HEK293 (cell line): ENCODE measurements at regions not wholly inside any gene's neighbourhood (a gene's known extent, or its start where the extent isn't known, plus 50 kb on each side); places are given as distances from the start of the nearest gene placed in this dataset.
A peak's percentile ranks its signal among the peaks of the same experiment; 100 is the strongest.

ENCODE experiments used
- CTCF ChIA-PET: fragments of 350-600 bp; formaldehyde crosslinking; extraction: SDS; loops from one replicate; lab custom pipeline; 2021; ENCODE audit warnings: antibody characterized with exemption; lab: Yijun Ruan, JAX
- POLR2A ChIA-PET: fragments of 300-600 bp; formaldehyde crosslinking; extraction: SDS; loops from one replicate; lab custom pipeline; 2020; ENCODE audit warnings: antibody characterized with exemption, inconsistent platforms; lab: Yijun Ruan, JAX
- H3K27ac ChIP-seq: fragments of 200-500 bp; sonication (Bioruptor generic); 2 replicates; pipeline ENCODE4 v1.5.1; 2014; ENCODE audit warnings: low read depth, low read length, control low read depth, inconsistent platforms; ENCODE audit errors: extremely low read depth
- H3K36me3 ChIP-seq, 2 experiments: fragments of 200-500 bp in 1 of 2; sonication (Bioruptor generic) in 1 of 2; 1 replicate in 1 of 2; 2 replicates in 1 of 2; pipeline ENCODE4 v1.5.1; 2014 to 2017; ENCODE audit warnings: inconsistent platforms in 2 of 2, low read length in 2 of 2; ENCODE audit not compliant: control insufficient read depth in 2 of 2, insufficient read depth in 1 of 2
- H3K4me1 ChIP-seq: fragments of 200-500 bp; sonication (Bioruptor generic); 2 replicates; pipeline ENCODE4 v1.5.1; 2014; ENCODE audit warnings: mild to moderate bottlenecking, low read length, inconsistent platforms; ENCODE audit not compliant: control insufficient read depth, insufficient read depth
- H3K4me3 ChIP-seq: 2 replicates; pipeline ENCODE4 v1.5.1; 2011; ENCODE audit warnings: low read depth, mild to moderate bottlenecking, control low read depth, low read length, moderate library complexity
- H3K9me3 ChIP-seq: fragments of 200-500 bp; sonication (Bioruptor generic); 2 replicates; pipeline ENCODE4 v1.5.1; 2014; ENCODE audit warnings: low read depth, low read length, inconsistent platforms; ENCODE audit not compliant: control insufficient read depth, insufficient read depth
- AEBP2 ChIP-seq: fragments of 450-650 bp; formaldehyde crosslinking; IDR thresholded peaks from 2 replicates; pipeline ENCODE4 v1.5.1; 2016; ENCODE audit warnings: missing biosample characterization, missing genetic modification characterization, borderline replicate concordance
- FEZF1 ChIP-seq: fragments of 450-650 bp; formaldehyde crosslinking; IDR thresholded peaks from 2 replicates; pipeline ENCODE4 v1.5.1; 2016; ENCODE audit warnings: missing biosample characterization, missing genetic modification characterization
- GLI2 ChIP-seq: fragments of 450-650 bp; formaldehyde crosslinking; IDR thresholded peaks from 2 replicates; pipeline ENCODE4; 2017; ENCODE audit warnings: missing biosample characterization, missing genetic modification characterization, low read depth, borderline replicate concordance
- GLIS1 ChIP-seq: fragments of 450-650 bp; formaldehyde crosslinking; IDR thresholded peaks from 2 replicates; pipeline ENCODE4 v1.5.1; 2016; ENCODE audit warnings: missing biosample characterization, missing genetic modification characterization
- KLF1 ChIP-seq: fragments of 450-650 bp; formaldehyde crosslinking; IDR thresholded peaks from 2 replicates; pipeline ENCODE4 v1.5.1; 2016; ENCODE audit warnings: missing biosample characterization, missing genetic modification characterization
- KLF17 ChIP-seq: fragments of 450-650 bp; formaldehyde crosslinking; IDR thresholded peaks from 2 replicates; pipeline ENCODE4 v1.5.1; 2016; ENCODE audit warnings: missing biosample characterization, missing genetic modification characterization
- OSR2 ChIP-seq: fragments of 450-650 bp; formaldehyde crosslinking; IDR thresholded peaks from 2 replicates; pipeline ENCODE4 v1.5.1; 2016; ENCODE audit warnings: missing biosample characterization, missing genetic modification characterization
- PRDM1 ChIP-seq: fragments of 450-650 bp; formaldehyde crosslinking; IDR thresholded peaks from 2 replicates; pipeline ENCODE4; 2016; ENCODE audit warnings: missing biosample characterization, missing genetic modification characterization
- RBAK ChIP-seq: fragments of 450-650 bp; formaldehyde crosslinking; IDR thresholded peaks from 2 replicates; pipeline ENCODE4 v1.5.1; 2016; ENCODE audit warnings: missing biosample characterization, missing genetic modification characterization
- SCRT1 ChIP-seq: fragments of 450-650 bp; formaldehyde crosslinking; IDR thresholded peaks from 2 replicates; pipeline ENCODE4 v1.5.1; 2016; ENCODE audit warnings: missing biosample characterization, missing genetic modification characterization, borderline replicate concordance
- SCRT2 ChIP-seq: fragments of 450-650 bp; formaldehyde crosslinking; IDR thresholded peaks from 2 replicates; pipeline ENCODE4 v1.5.1; 2016; ENCODE audit warnings: missing biosample characterization, missing genetic modification characterization
- SETDB1 ChIP-seq: IDR thresholded peaks from one replicate; pipeline ENCODE4 v1.6.1; 2017; ENCODE audit warnings: mild to moderate bottlenecking, low read length, moderate library complexity, mixed read lengths; ENCODE audit not compliant: insufficient read length
- SP2 ChIP-seq: fragments of 450-650 bp; formaldehyde crosslinking; IDR thresholded peaks from 2 replicates; pipeline ENCODE4 v1.5.1; 2016; ENCODE audit warnings: missing biosample characterization, missing genetic modification characterization
- SP7 ChIP-seq: fragments of 450-650 bp; formaldehyde crosslinking; IDR thresholded peaks from 2 replicates; pipeline ENCODE4 v1.5.1; 2016; ENCODE audit warnings: missing biosample characterization, missing genetic modification characterization
- TCF7L2 ChIP-seq: IDR thresholded peaks from 2 replicates; pipeline ENCODE4 v1.6.1; 2011; ENCODE audit warnings: low read depth, mild to moderate bottlenecking, inconsistent platforms, low read length, moderate library complexity, borderline replicate concordance
- WT1 ChIP-seq: fragments of 450-650 bp; formaldehyde crosslinking; IDR thresholded peaks from 2 replicates; pipeline ENCODE4 v1.5.1; 2016; ENCODE audit warnings: missing biosample characterization, missing genetic modification characterization
- ZBTB1 ChIP-seq: fragments of 450-650 bp; formaldehyde crosslinking; IDR thresholded peaks from 2 replicates; pipeline ENCODE4 v1.5.1; 2016; ENCODE audit warnings: missing biosample characterization, missing genetic modification characterization
- ZBTB17 ChIP-seq: fragments of 450-650 bp; formaldehyde crosslinking; IDR thresholded peaks from 2 replicates; pipeline ENCODE4 v1.5.1; 2016; ENCODE audit warnings: missing biosample characterization, missing genetic modification characterization
- ZBTB44 ChIP-seq: fragments of 450-650 bp; IDR thresholded peaks from 2 replicates; pipeline ENCODE4 v1.5.1; 2018; ENCODE audit warnings: missing biosample characterization, mild to moderate bottlenecking, missing genetic modification characterization
- ZBTB48 ChIP-seq: fragments of 450-650 bp; formaldehyde crosslinking; IDR thresholded peaks from 2 replicates; pipeline ENCODE4 v1.5.1; 2016; ENCODE audit warnings: missing biosample characterization, missing genetic modification characterization
- ZNF10 ChIP-seq: fragments of 450-650 bp; formaldehyde crosslinking; IDR thresholded peaks from 2 replicates; pipeline ENCODE4 v1.5.1; 2017; ENCODE audit warnings: missing biosample characterization, missing genetic modification characterization
- ZNF140 ChIP-seq: fragments of 450-650 bp; formaldehyde crosslinking; IDR thresholded peaks from 2 replicates; pipeline ENCODE4 v1.5.1; 2016; ENCODE audit warnings: missing biosample characterization, missing genetic modification characterization
- ZNF146 ChIP-seq: fragments of 450-650 bp; formaldehyde crosslinking; IDR thresholded peaks from 2 replicates; pipeline ENCODE4 v1.5.1; 2016; ENCODE audit warnings: missing biosample characterization, missing genetic modification characterization
- ZNF175 ChIP-seq: fragments of 450-650 bp; formaldehyde crosslinking; IDR thresholded peaks from 2 replicates; pipeline ENCODE4 v1.5.1; 2016; ENCODE audit warnings: missing biosample characterization, missing genetic modification characterization
- ZNF24 ChIP-seq: fragments of 450-650 bp; formaldehyde crosslinking; IDR thresholded peaks from 2 replicates; pipeline ENCODE4 v1.5.1; 2016; ENCODE audit warnings: missing biosample characterization, missing genetic modification characterization
- ZNF335 ChIP-seq: fragments of 450-650 bp; formaldehyde crosslinking; conservative IDR thresholded peaks from 2 replicates; pipeline ENCODE4 v1.5.1; 2016; ENCODE audit warnings: missing biosample characterization, missing genetic modification characterization
- ZNF341 ChIP-seq: fragments of 450-650 bp; formaldehyde crosslinking; IDR thresholded peaks from 2 replicates; pipeline ENCODE4; 2016; ENCODE audit warnings: low read depth, missing biosample characterization, missing genetic modification characterization
- ZNF362 ChIP-seq: fragments of 450-650 bp; formaldehyde crosslinking; IDR thresholded peaks from 2 replicates; pipeline ENCODE4 v1.5.1; 2016; ENCODE audit warnings: missing biosample characterization, missing genetic modification characterization
- ZNF521 ChIP-seq: fragments of 450-650 bp; formaldehyde crosslinking; IDR thresholded peaks from 2 replicates; pipeline ENCODE4 v1.5.1; 2017; ENCODE audit warnings: missing biosample characterization, mild to moderate bottlenecking, missing genetic modification characterization
- ZNF560 ChIP-seq: fragments of 450-650 bp; formaldehyde crosslinking; IDR thresholded peaks from 2 replicates; pipeline ENCODE4 v1.5.1; 2017; ENCODE audit warnings: missing biosample characterization, missing genetic modification characterization, borderline replicate concordance
- ZNF600 ChIP-seq: fragments of 450-650 bp; formaldehyde crosslinking; IDR thresholded peaks from 2 replicates; pipeline ENCODE4 v1.5.1; 2016; ENCODE audit warnings: missing biosample characterization, missing genetic modification characterization
- ZNF621 ChIP-seq: fragments of 450-650 bp; formaldehyde crosslinking; IDR thresholded peaks from 2 replicates; pipeline ENCODE4 v1.5.1; 2017; ENCODE audit warnings: missing biosample characterization, missing genetic modification characterization
- ZNF664 ChIP-seq: fragments of 450-650 bp; formaldehyde crosslinking; IDR thresholded peaks from 2 replicates; pipeline ENCODE4 v1.5.1; 2016; ENCODE audit warnings: missing biosample characterization, missing genetic modification characterization
- ZNF704 ChIP-seq: fragments of 450-650 bp; formaldehyde crosslinking; IDR thresholded peaks from 2 replicates; pipeline ENCODE4 v1.5.1; 2016; ENCODE audit warnings: missing biosample characterization, missing genetic modification characterization

- H3K4me3 ChIP-seq = no peak overlapping the region
- TF ChIP-seq SCRT1 (tag by site-specific recombination) = 0 out of 2 replicates have a peak, but pooled peaks have one; percentile 44
- TF ChIP-seq ZNF362 (tag by site-specific recombination) = no peak
- TF ChIP-seq ZNF335 (tag by site-specific recombination) = peak; percentile 12
- peak; percentile 78 for TF ChIP-seq GLIS1
- TF ChIP-seq ZNF341 (tag by site-specific recombination) = peak; percentile 91
- TF ChIP-seq ZNF175 = no peak
- TF ChIP-seq FEZF1 = peak; percentile 96
- no peak for TF ChIP-seq AEBP2 (tag by site-specific recombination)
- peak; percentile 74 for TF ChIP-seq SP2 (tag by site-specific recombination)
- 0 out of 2 replicates have a peak, but pooled peaks have one; percentile 44 for TF ChIP-seq WT1 (tag by site-specific recombination)
- no peak for TF ChIP-seq ZBTB1 (tag by site-specific recombination)
- TF ChIP-seq GLI2 (tag by site-specific recombination) = no peak
- peak; percentile 67 for TF ChIP-seq KLF1 (tag by site-specific recombination)
- TF ChIP-seq SETDB1 = no peak
- TF ChIP-seq OSR2 (tag by site-specific recombination) = peak; percentile 62; the same call in 1 of the 2 replicates
- TF ChIP-seq SP7 (tag by site-specific recombination) = 0 out of 2 replicates have a peak, but pooled peaks have one; percentile 39
- TF ChIP-seq TCF7L2 = peak; percentile 87
- TF ChIP-seq ZNF621 (tag by site-specific recombination) = no peak
- TF ChIP-seq PRDM1 (tag by site-specific recombination) = peak; percentile 77
- peak; percentile 76 for TF ChIP-seq SCRT2
- TF ChIP-seq RBAK (tag by site-specific recombination) = no peak
- TF ChIP-seq ZBTB17 = peak; percentile 91
- no peak for TF ChIP-seq ZNF560 (tag by site-specific recombination)
- TF ChIP-seq ZNF10 (tag by site-specific recombination) = peak; percentile 77; the same call in 1 of the 2 replicates
- no peak for TF ChIP-seq ZNF521 (tag by site-specific recombination)
- peak; percentile 80; the same call in 1 of the 2 replicates for TF ChIP-seq ZNF600 (tag by site-specific recombination)
- TF ChIP-seq ZNF24 (tag by site-specific recombination) = no peak
- no peak for TF ChIP-seq ZNF664 (tag by site-specific recombination)
- TF ChIP-seq KLF17 = peak; percentile 77
- no peak for TF ChIP-seq ZBTB44
- no peak for TF ChIP-seq ZBTB48 (tag by site-specific recombination)
- no peak for TF ChIP-seq ZNF146
- no peak for TF ChIP-seq ZNF704 (tag by site-specific recombination)
- no peak for TF ChIP-seq ZNF140 (tag by site-specific recombination)
Observed at GRCh38 chr12:123075646-123076171, 75.2 kb downstream of the PITPNM2 start.

More at GRCh38 chr12:123075646-123076171, 75.2 kb downstream of the PITPNM2 start:
- Histone ChIP-seq H3K9me3 (no peaks in the 10 kb centered on the region), H3K4me1 (peaks cover 12% of the 10 kb centered on the region), H3K36me3 (no peaks in the 10 kb centered on the region), H3K27ac (no peak overlapping the region; the same call in 1 of the 2 replicates)
- ChIA-PET CTCF (interaction anchor here (0.6 to 2.2 kb wide), 8 partner anchors 10 to 268 kb away, joined by 3 to 7 read pairs (median 4); partner anchors contain the start of gene PITPNM2), POLR2A (interaction anchor here (0.6 to 0.9 kb wide), 2 partner anchors 10 to 67 kb away, joined by 3 to 4 read pairs; no protein-coding TSS in a partner anchor)
